BLaER1 (cell line): ENCODE measurements at regions not wholly inside any gene's neighbourhood (a gene's known extent, or its start where the extent isn't known, plus 50 kb on each side); places are given as distances from the start of the nearest gene placed in this dataset.

Experiments used
- H3K27ac ChIP-seq: shearing (Covaris generic); formaldehyde crosslinking; 2 replicates; pipeline ENCODE4 v1.8.1; 2022
- H3K27me3 ChIP-seq: shearing (Covaris generic); formaldehyde crosslinking; 2 replicates; pipeline ENCODE4 v1.8.1; 2022
- H3K36me3 ChIP-seq: shearing (Covaris generic); formaldehyde crosslinking; 2 replicates; pipeline ENCODE4 v1.8.1; 2022
- H3K4me1 ChIP-seq: shearing (Covaris generic); formaldehyde crosslinking; 2 replicates; pipeline ENCODE4 v1.8.1; 2022
- H3K4me2 ChIP-seq: shearing (Covaris generic); formaldehyde crosslinking; 2 replicates; pipeline ENCODE4 v1.8.1; 2022
- H3K4me3 ChIP-seq: shearing (Covaris generic); formaldehyde crosslinking; 2 replicates; pipeline ENCODE4 v1.8.1; 2022
- H3K9ac ChIP-seq: shearing (Covaris generic); formaldehyde crosslinking; 2 replicates; pipeline ENCODE4 v1.8.1; 2022
- H3K9me3 ChIP-seq: shearing (Covaris generic); formaldehyde crosslinking; 2 replicates; pipeline ENCODE4 v1.8.1; 2022
- H4K20me1 ChIP-seq: shearing (Covaris generic); formaldehyde crosslinking; 2 replicates; pipeline ENCODE4 v1.8.1; 2022
- Cebpa-rat ChIP-seq: shearing (Covaris generic); IDR thresholded peaks from 2 replicates; pipeline ENCODE4 v1.8.1; 2022

- H4K20me1 ChIP-seq: no peaks in the 10 kb centered on the region
- H3K4me2 ChIP-seq: no peak overlapping the region
- H3K27me3 ChIP-seq: no peaks in the 10 kb centered on the region
- no peak for TF ChIP-seq Cebpa-rat
- H3K9ac ChIP-seq: no peak overlapping the region
- H3K9me3 ChIP-seq: no peaks in the 10 kb centered on the region
- no peaks in the 10 kb centered on the region for H3K36me3 ChIP-seq
- no peak overlapping the region for H3K4me3 ChIP-seq
- no peak overlapping the region for H3K27ac ChIP-seq
- no peaks in the 10 kb centered on the region for H3K4me1 ChIP-seq
Measured at GRCh38 chr11:23959462-23959861, 537.4 kb upstream of the LUZP2 start.

DNA sequence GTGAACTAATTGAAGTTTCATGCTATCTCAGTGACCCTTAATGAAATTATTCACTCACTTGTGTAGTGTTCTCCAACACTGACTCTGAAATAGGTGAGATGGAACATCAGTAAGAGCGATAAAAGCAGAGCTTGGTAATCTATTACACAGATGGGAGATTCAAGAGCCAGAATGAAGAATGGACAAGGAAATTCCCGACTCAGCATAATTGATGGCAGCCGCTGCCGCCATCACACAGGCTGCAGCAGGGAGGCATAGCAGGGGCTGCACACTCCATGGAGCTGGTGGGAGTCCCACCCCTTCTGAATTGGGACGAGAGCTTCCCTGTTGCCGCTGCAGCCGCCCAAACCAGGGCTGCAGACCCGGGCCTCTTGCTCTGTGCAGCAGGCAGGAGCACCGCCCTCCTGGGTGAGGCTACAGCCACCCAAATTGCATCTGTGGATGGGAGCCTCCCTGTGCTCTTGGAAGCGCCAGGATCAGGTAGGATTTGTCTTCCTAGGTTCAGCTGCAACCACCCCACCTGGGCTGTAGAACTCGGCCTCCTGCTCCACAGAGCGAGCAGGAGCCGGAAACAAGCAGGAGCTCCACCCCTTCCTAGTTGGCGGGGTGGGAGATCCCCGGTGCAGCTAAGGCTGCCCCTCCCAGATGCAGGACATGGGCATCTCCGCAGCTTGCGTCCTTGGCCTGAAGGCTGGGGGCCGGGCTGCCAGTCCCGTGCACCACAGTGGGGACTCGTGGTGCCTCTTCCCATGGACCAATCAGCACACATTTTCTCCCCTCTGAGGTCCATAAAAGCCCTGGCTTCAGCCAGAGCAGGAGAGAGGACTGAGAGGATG lies 535.1 kb upstream of the LUZP2 start:
- Histone ChIP-seq H3K4me1 (no peaks in the 10 kb centered on the region), H3K27ac (no peak overlapping the region), H3K4me2 (no peak overlapping the region), H3K36me3 (no peaks in the 10 kb centered on the region), H3K9me3 (no peaks in the 10 kb centered on the region), H3K4me3 (no peak overlapping the region), H3K9ac (no peak overlapping the region), H3K27me3 (no peaks in the 10 kb centered on the region), H4K20me1 (no peaks in the 10 kb centered on the region)
- no peak for TF ChIP-seq Cebpa-rat

- H3K27ac ChIP-seq: no peak overlapping the region
- no peaks in the 10 kb centered on the region for H3K36me3 ChIP-seq
- no peak overlapping the region for H3K9ac ChIP-seq
- H3K27me3 ChIP-seq: no peaks in the 10 kb centered on the region
- H4K20me1 ChIP-seq: no peaks in the 10 kb centered on the region
- no peak for TF ChIP-seq Cebpa-rat
- no peaks in the 10 kb centered on the region for H3K9me3 ChIP-seq
- H3K4me1 ChIP-seq: no peaks in the 10 kb centered on the region
- H3K4me3 ChIP-seq: no peak overlapping the region
- H3K4me2 ChIP-seq: no peak overlapping the region
Measured at GRCh38 chr11:23973244-23973643, 523.6 kb upstream of the LUZP2 start.

- Histone ChIP-seq H3K9ac (no peak overlapping the region), H3K27ac (no peak overlapping the region), H3K9me3 (no peaks in the 10 kb centered on the region), H4K20me1 (no peaks in the 10 kb centered on the region), H3K4me2 (no peak overlapping the region), H3K4me3 (no peak overlapping the region), H3K36me3 (no peaks in the 10 kb centered on the region), H3K27me3 (no peaks in the 10 kb centered on the region), H3K4me1 (no peaks in the 10 kb centered on the region)
- no peak for TF ChIP-seq Cebpa-rat
Measured at GRCh38 chr11:23974051-23974450, 522.8 kb upstream of the LUZP2 start.

GRCh38 chr11:23974601-23975000 lies 522.3 kb upstream of the LUZP2 start:
- TF ChIP-seq Cebpa-rat: no peak
- no peaks in the 10 kb centered on the region for H3K36me3 ChIP-seq
- H3K9ac ChIP-seq: no peak overlapping the region
- no peaks in the 10 kb centered on the region for H3K4me1 ChIP-seq
- H3K4me2 ChIP-seq: no peak overlapping the region
- no peak overlapping the region for H3K27ac ChIP-seq
- H3K27me3 ChIP-seq: no peaks in the 10 kb centered on the region
- H3K4me3 ChIP-seq: no peak overlapping the region
- no peaks in the 10 kb centered on the region for H3K9me3 ChIP-seq
- H4K20me1 ChIP-seq: no peaks in the 10 kb centered on the region

DNA sequence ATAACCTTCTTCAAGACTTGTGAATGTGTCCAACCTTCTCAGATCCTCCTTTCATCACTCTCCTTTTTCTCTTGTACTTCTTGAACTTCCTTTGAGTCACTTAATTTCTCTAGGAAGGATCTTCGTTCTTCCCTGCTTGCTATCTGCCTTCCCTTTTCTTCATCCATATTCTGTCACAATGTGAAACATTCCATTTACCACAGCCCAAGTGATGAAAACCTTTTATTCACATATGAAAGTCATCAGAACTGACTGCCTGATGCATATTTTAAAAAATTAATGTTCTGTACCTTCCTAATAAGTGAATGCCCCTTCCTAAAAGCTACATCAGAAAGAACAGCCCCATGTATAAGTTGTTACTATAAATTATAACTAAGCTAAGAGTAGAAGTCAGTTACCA lies 520.4 kb upstream of the LUZP2 start:
- H3K27ac ChIP-seq: no peak overlapping the region
- no peak overlapping the region for H3K4me2 ChIP-seq
- no peak for TF ChIP-seq Cebpa-rat

DNA sequence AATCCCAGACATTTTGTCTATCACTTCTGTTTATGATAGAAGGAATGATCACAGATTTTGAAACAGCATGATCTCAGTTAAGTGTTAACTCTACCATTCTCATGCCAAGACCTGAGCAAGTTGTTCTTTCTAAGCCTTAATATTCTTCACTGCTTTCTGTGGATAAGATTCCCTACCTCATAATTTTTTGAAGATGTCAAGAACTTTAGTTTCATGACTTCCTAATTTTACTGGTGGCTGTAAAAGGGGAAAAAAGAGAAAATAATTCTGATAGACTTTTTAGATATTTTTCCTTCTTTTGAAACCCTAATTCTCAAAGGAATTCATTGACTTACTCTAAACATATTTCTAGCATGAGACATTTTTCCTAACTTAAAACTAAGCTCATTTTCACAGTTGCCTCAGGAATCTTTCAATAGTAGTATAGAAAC lies 520.0 kb upstream of the LUZP2 start:
- Histone ChIP-seq H3K36me3 (no peaks in the 10 kb centered on the region), H3K4me3 (no peak overlapping the region), H3K9me3 (no peaks in the 10 kb centered on the region), H3K27ac (no peak overlapping the region), H3K4me1 (no peaks in the 10 kb centered on the region), H3K4me2 (no peak overlapping the region), H3K27me3 (no peaks in the 10 kb centered on the region), H3K9ac (no peak overlapping the region), H4K20me1 (no peaks in the 10 kb centered on the region)
- TF ChIP-seq Cebpa-rat: no peak

More for the DNA sequence above, 520.4 kb upstream of the LUZP2 start:
- H3K4me3 ChIP-seq: no peak overlapping the region
- no peaks in the 10 kb centered on the region for H3K9me3 ChIP-seq
- H3K4me1 ChIP-seq: no peaks in the 10 kb centered on the region
- H4K20me1 ChIP-seq: no peaks in the 10 kb centered on the region
- no peaks in the 10 kb centered on the region for H3K36me3 ChIP-seq
- no peak overlapping the region for H3K9ac ChIP-seq
- H3K27me3 ChIP-seq: no peaks in the 10 kb centered on the region

- Histone ChIP-seq H3K9ac (no peak overlapping the region), H3K27ac (no peak overlapping the region), H3K36me3 (no peaks in the 10 kb centered on the region), H4K20me1 (no peaks in the 10 kb centered on the region), H3K4me3 (no peak overlapping the region), H3K9me3 (no peaks in the 10 kb centered on the region), H3K4me2 (no peak overlapping the region), H3K4me1 (no peaks in the 10 kb centered on the region), H3K27me3 (no peaks in the 10 kb centered on the region)
- no peak for TF ChIP-seq Cebpa-rat
Measured at GRCh38 chr11:23988381-23989006, 508.4 kb upstream of the LUZP2 start.

DNA sequence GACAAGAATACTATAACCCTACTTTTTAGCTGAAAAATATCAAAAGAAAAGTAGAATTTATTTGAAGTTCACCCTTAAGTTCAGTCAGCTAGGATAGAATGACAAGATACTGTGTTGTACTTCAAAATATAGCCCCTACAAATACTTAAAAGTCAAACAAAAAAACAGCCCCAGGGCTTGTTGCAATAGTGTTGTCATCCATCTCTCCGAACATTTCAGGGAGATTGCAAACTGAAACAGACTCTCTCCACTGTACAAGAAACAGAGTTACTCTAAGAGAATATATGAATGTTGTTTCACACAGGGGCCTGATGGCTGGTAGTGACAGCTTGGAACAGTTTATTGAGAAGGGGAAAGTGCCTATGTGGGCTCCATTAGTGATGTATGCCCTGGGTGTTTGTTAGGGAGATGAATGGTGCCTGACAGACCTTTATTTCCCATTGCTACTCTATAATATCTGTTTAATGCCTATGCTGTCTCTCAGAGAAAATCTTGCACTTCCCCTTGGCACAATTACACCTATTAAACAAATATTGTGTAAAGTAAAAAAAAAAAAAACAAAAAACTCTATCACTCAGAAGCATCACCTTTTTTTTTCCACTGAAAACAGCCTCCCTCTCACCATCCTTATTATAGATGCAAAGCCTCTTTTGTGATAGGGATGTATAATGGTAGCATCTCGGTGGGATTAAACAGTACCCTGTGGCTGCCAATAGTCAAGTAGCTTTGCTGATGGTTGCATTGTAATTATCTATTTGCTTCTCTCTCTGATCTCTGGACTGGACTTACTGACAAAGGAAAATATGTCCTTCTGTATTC lies 506.3 kb upstream of the LUZP2 start:
- H3K4me2 ChIP-seq: no peak overlapping the region
- no peaks in the 10 kb centered on the region for H4K20me1 ChIP-seq
- H3K9ac ChIP-seq: no peak overlapping the region
- no peaks in the 10 kb centered on the region for H3K36me3 ChIP-seq
- no peaks in the 10 kb centered on the region for H3K4me1 ChIP-seq
- no peaks in the 10 kb centered on the region for H3K9me3 ChIP-seq
- no peaks in the 10 kb centered on the region for H3K27me3 ChIP-seq
- no peak overlapping the region for H3K4me3 ChIP-seq
- TF ChIP-seq Cebpa-rat: no peak
- no peak overlapping the region for H3K27ac ChIP-seq

- Histone ChIP-seq H3K9ac (no peak overlapping the region), H4K20me1 (no peaks in the 10 kb centered on the region), H3K4me3 (no peak overlapping the region), H3K27me3 (no peaks in the 10 kb centered on the region), H3K4me1 (no peaks in the 10 kb centered on the region), H3K9me3 (no peaks in the 10 kb centered on the region), H3K36me3 (no peaks in the 10 kb centered on the region), H3K27ac (no peak overlapping the region), H3K4me2 (no peak overlapping the region)
- no peak for TF ChIP-seq Cebpa-rat
Measured at GRCh38 chr11:23991165-23991539, 505.7 kb upstream of the LUZP2 start.
